PC-3 (cell line): ENCODE measurements at regions not wholly inside any gene's neighbourhood (a gene's known extent, or its start where the extent isn't known, plus 50 kb on each side); places are given as distances from the start of the nearest gene placed in this dataset.

Source experiments
- EZH2 ChIP-seq: fragments of 300-600 bp; sonication (generic); IDR thresholded peaks from one replicate; pipeline ENCODE4 v1.6.1; 2017; ENCODE audit warnings: antibody characterized with exemption, mild to moderate bottlenecking, low read length; ENCODE audit not compliant: unreplicated experiment
- TF ChIP-seq, protein P1 (sequence below): fragments of 300-600 bp; sonication (generic); conservative IDR thresholded peaks from 2 replicates; pipeline ENCODE4 v1.5.1; 2017; ENCODE audit warnings: antibody characterized with exemption, low read depth, mild to moderate bottlenecking, low read length

GRCh38 chr5:108696407-108696806 is 51.3 kb upstream of the FER start:
- TF ChIP-seq, protein P1, sequence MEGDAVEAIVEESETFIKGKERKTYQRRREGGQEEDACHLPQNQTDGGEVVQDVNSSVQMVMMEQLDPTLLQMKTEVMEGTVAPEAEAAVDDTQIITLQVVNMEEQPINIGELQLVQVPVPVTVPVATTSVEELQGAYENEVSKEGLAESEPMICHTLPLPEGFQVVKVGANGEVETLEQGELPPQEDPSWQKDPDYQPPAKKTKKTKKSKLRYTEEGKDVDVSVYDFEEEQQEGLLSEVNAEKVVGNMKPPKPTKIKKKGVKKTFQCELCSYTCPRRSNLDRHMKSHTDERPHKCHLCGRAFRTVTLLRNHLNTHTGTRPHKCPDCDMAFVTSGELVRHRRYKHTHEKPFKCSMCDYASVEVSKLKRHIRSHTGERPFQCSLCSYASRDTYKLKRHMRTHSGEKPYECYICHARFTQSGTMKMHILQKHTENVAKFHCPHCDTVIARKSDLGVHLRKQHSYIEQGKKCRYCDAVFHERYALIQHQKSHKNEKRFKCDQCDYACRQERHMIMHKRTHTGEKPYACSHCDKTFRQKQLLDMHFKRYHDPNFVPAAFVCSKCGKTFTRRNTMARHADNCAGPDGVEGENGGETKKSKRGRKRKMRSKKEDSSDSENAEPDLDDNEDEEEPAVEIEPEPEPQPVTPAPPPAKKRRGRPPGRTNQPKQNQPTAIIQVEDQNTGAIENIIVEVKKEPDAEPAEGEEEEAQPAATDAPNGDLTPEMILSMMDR = no peak
- no peak for TF ChIP-seq EZH2
